ENCODE measurements at regions not wholly inside any gene's neighbourhood (a gene's known extent, or its start where the extent isn't known, plus 50 kb on each side); places are given as distances from the start of the nearest gene placed in this dataset.

GRCh38 chr10:94137747-94138146 is 144.0 kb downstream of the PLCE1 start:
- H3K4me3 ChIP-seq (ENCODE audit: control insufficient read depth, low read depth, low read length), result no peak overlapping the region
- no peak for TF ChIP-seq CTCF (IDR thresholded peaks at IDR 0.05; ENCODE audit: control insufficient read depth, insufficient read depth, low read depth, low read length, missing control alignments)
- DNase-seq (ENCODE audit: low read depth), result no peak

- no peak overlapping the region for H3K4me3 ChIP-seq (ENCODE audit: control insufficient read depth, low read depth, low read length)
- no peak for DNase-seq (ENCODE audit: low read depth)
- no peak for TF ChIP-seq CTCF (IDR thresholded peaks at IDR 0.05; ENCODE audit: control insufficient read depth, insufficient read depth, low read depth, low read length, missing control alignments)
Observed at GRCh38 chr10:94138391-94138790, 144.7 kb downstream of the PLCE1 start.

DNA sequence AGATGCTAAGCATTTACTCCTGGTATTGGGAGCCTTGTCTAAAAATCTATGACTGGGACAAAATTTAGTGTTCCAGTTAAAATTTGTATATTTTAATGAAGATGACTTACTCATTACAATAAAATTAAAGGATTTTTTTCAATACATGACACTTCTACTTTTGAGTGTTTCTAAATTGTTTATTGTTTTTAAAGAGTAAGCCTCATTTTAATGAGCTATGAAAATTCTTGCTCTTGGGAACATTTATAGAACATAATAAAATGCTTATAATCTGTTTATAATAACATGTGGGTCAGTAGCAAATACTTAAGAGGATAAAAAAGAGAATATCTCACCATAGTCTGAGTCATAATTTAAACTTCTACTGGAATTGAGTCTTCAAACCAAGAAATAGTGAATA is 149.5 kb downstream of the PLCE1 start:
- no peak for TF ChIP-seq CTCF (IDR thresholded peaks at IDR 0.05; ENCODE audit: control insufficient read depth, insufficient read depth, low read depth, low read length, missing control alignments)
- no peak overlapping the region for H3K4me3 ChIP-seq (ENCODE audit: control insufficient read depth, low read depth, low read length)
- no peak for DNase-seq (ENCODE audit: low read depth)

- no peak overlapping the region for H3K4me3 ChIP-seq (ENCODE audit: control insufficient read depth, low read depth, low read length)
- TF ChIP-seq CTCF (IDR thresholded peaks at IDR 0.05; ENCODE audit: control insufficient read depth, insufficient read depth, low read depth, low read length, missing control alignments), result no peak
- DNase-seq (ENCODE audit: low read depth), result no peak
Observed at GRCh38 chr10:94146313-94146712, 152.6 kb downstream of the PLCE1 start.

DNA sequence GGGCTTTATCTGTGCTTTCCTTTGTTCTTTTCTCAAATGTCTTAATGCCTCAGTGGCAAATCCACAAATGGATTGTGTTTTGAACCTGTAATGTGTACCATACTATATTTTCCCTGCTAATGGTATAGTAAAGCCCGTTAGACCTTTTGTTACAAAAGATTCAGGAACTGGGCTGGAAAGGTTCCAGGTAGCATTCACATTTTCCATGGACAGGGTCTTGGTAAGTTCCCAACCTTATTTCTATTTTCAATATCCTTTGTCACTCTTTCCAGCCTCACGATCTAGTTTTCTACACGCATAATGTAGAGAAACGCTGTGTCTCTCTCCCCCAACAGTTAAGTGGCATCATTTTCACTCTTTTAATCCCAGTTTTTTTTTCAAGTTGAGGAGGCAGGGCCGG is 153.0 kb downstream of the PLCE1 start:
- no peak for DNase-seq (ENCODE audit: low read depth)
- no peak overlapping the region for H3K4me3 ChIP-seq (ENCODE audit: control insufficient read depth, low read depth, low read length)
- TF ChIP-seq CTCF (IDR thresholded peaks at IDR 0.05; ENCODE audit: control insufficient read depth, insufficient read depth, low read depth, low read length, missing control alignments), result no peak

- TF ChIP-seq CTCF (IDR thresholded peaks at IDR 0.05; ENCODE audit: control insufficient read depth, insufficient read depth, low read depth, low read length, missing control alignments), result no peak
- H3K4me3 ChIP-seq (ENCODE audit: control insufficient read depth, low read depth, low read length), result no peak overlapping the region
- no peak for DNase-seq (ENCODE audit: low read depth)
Observed at GRCh38 chr10:94149702-94150101, 156.0 kb downstream of the PLCE1 start.

DNA sequence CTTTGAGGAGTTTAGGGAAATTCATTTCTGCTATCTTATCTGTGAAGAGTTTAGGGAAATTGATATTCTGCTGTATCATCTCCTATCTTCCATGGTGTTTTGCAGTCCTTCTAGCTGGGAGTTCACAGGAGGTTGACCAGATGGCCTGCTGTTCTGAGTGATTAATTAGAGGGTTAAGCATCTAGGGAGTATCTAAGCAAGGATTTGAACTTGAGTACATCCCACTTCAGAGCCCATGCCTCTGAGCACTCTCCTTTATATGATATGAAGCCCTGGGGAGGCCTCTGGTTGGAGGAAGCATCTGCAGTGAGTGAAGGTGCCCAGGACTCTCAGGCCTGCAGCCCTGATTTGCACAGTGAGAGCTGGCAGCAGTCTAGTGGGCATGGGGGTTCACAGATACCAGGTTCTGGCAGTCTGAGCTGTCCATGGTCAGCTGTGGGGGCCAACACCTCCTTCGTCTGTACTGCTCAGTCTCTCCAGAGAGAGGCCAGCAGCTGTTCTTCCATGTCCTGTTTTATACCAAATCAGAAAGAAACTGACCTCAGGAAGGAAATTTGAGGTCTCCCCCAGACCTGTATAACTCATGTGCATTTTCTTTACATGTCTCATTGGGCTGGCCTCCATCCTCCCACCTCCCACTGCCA is 156.9 kb downstream of the PLCE1 start:
- TF ChIP-seq CTCF (IDR thresholded peaks at IDR 0.05; ENCODE audit: control insufficient read depth, insufficient read depth, low read depth, low read length, missing control alignments), result no peak
- no peak for DNase-seq (ENCODE audit: low read depth)
- H3K4me3 ChIP-seq (ENCODE audit: control insufficient read depth, low read depth, low read length), result no peak overlapping the region
